ENCODE measurements at regions not wholly inside any gene's neighbourhood (a gene's known extent, or its start where the extent isn't known, plus 50 kb on each side); places are given as distances from the start of the nearest gene placed in this dataset.
A peak's percentile ranks its signal among the peaks of the same experiment; 100 is the strongest.

GRCh38 chr2:34102339-34102738 lies 503.2 kb upstream of the FAM98A start:
- ATAC-seq (no peak), DNase-seq (no peak)
- Mint-ChIP-seq H3K36me3 (ENCODE audit: low read depth) (no peaks in the 10 kb centered on the region), H3K4me1 (ENCODE audit: low read depth) (no peaks in the 10 kb centered on the region), H3K9me3 (ENCODE audit: insufficient read depth) (no peaks in the 10 kb centered on the region), H3K27me3 (ENCODE audit: low read depth) (no peaks in the 10 kb centered on the region), H3K27ac (no peak overlapping the region), H3K4me3 (no peak overlapping the region)
- ChIA-PET CTCF (no interaction called here), POLR2A (no interaction called here)

- Mint-ChIP-seq H3K27ac (no peak overlapping the region), H3K27me3 (ENCODE audit: low read depth) (no peaks in the 10 kb centered on the region), H3K4me1 (ENCODE audit: low read depth) (no peaks in the 10 kb centered on the region), H3K4me3 (no peak overlapping the region), H3K9me3 (ENCODE audit: insufficient read depth) (no peaks in the 10 kb centered on the region), H3K36me3 (ENCODE audit: low read depth) (no peaks in the 10 kb centered on the region)
- ChIA-PET POLR2A (no interaction called here), CTCF (no interaction called here)
- DNase-seq: no peak
- ATAC-seq: no peak
Observed at GRCh38 chr2:34099377-34099776, 500.3 kb upstream of the FAM98A start.

GRCh38 chr2:34098256-34098655 lies 499.2 kb upstream of the FAM98A start:
- Mint-ChIP-seq H3K36me3 (ENCODE audit: low read depth) (no peaks in the 10 kb centered on the region), H3K4me3 (no peak overlapping the region), H3K9me3 (ENCODE audit: insufficient read depth) (no peaks in the 10 kb centered on the region), H3K4me1 (ENCODE audit: low read depth) (no peaks in the 10 kb centered on the region), H3K27ac (no peak overlapping the region), H3K27me3 (ENCODE audit: low read depth) (no peaks in the 10 kb centered on the region)
- DNase-seq (no peak), ATAC-seq (no peak)
- POLR2A ChIA-PET: no interaction called here
- CTCF ChIA-PET: no interaction called here

- ChIA-PET POLR2A (no interaction called here), CTCF (interaction anchor here (0.6 to 1.1 kb wide), 2 partner anchors 165 to 1314 kb away, joined by 3 read pairs; no protein-coding TSS in a partner anchor)
- ATAC-seq: no peak
- DNase-seq: peak; percentile 55
- Mint-ChIP-seq H3K4me3 (no peak overlapping the region), H3K4me1 (ENCODE audit: low read depth) (no peaks in the 10 kb centered on the region), H3K36me3 (ENCODE audit: low read depth) (no peaks in the 10 kb centered on the region), H3K27me3 (ENCODE audit: low read depth) (no peaks in the 10 kb centered on the region), H3K27ac (no peak overlapping the region), H3K9me3 (ENCODE audit: insufficient read depth) (no peaks in the 10 kb centered on the region)
Observed at GRCh38 chr2:34096562-34097171, 497.6 kb upstream of the FAM98A start.

DNA sequence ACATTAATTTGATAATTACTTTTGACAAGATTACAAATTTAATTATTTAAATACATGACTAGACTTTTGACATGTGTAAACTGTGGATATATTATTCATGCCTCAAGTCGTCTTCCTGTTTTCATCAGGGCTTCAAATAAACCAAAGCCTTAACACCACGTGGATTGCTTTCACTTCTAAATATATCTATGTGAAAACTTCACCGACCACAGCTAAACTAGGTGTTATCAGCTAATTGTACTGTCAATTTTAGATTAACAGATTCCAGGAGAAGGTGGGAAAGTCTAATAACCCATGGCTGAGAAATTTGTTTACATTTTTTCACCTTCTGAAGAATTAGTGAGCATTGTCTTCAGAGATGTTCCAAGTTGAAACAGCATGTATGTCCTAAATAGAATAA lies 494.7 kb upstream of the FAM98A start:
- no peaks in the 10 kb centered on the region for H3K4me1 Mint-ChIP-seq (ENCODE audit: low read depth)
- no peak overlapping the region for H3K27ac Mint-ChIP-seq
- no peaks in the 10 kb centered on the region for H3K9me3 Mint-ChIP-seq (ENCODE audit: insufficient read depth)
- ATAC-seq (no peak), DNase-seq (no peak)
- ChIA-PET CTCF (no interaction called here), POLR2A (no interaction called here)
- H3K27me3 Mint-ChIP-seq (ENCODE audit: low read depth): no peaks in the 10 kb centered on the region
- no peaks in the 10 kb centered on the region for H3K36me3 Mint-ChIP-seq (ENCODE audit: low read depth)
- H3K4me3 Mint-ChIP-seq: no peak overlapping the region

DNA sequence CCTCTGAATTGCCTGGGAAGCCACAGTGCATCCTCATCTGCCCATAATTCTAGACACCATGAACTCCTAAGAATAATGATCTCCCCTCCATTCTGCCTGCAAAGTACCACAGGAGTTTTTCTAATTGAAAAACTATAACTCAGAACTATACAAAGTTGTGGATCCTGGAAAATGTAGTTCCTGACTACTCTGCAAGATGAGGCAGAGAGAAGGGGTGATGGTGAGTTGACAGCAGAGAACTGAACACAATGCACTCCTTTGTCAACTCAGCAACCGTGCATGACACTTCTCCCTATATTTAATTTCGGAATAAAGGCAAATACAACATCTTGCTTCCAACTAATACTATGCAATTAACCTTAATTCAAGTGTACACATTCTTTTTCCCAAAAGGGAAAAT lies 471.1 kb upstream of the FAM98A start:
- Mint-ChIP-seq H3K27me3 (ENCODE audit: low read depth) (no peaks in the 10 kb centered on the region), H3K9me3 (ENCODE audit: insufficient read depth) (no peaks in the 10 kb centered on the region), H3K4me1 (ENCODE audit: low read depth) (no peaks in the 10 kb centered on the region), H3K36me3 (ENCODE audit: low read depth) (no peaks in the 10 kb centered on the region), H3K4me3 (no peak overlapping the region), H3K27ac (no peak overlapping the region)
- no peak for DNase-seq
- ChIA-PET POLR2A (no interaction called here), CTCF (no interaction called here)
- no peak for ATAC-seq

DNA sequence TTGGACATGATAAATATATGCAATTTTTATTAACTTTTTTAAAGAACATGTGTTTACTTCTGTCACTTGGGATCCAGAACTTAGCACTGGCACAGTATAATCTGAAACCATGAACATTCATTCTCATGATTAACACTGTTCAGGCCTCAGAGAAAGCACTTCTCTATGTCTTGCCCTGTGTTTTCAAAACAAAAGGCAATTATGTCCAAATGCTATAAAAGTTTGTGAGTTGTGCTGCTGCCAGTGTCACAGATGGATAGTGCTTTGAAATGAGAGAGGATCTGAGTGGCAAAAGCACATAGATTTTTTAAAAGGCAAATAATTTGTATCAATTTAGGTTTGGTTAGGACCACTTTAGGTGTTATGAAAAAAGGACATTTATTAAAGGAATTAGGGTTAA lies 470.5 kb upstream of the FAM98A start:
- Mint-ChIP-seq H3K36me3 (ENCODE audit: low read depth) (no peaks in the 10 kb centered on the region), H3K27me3 (ENCODE audit: low read depth) (no peaks in the 10 kb centered on the region), H3K27ac (no peak overlapping the region), H3K9me3 (ENCODE audit: insufficient read depth) (no peaks in the 10 kb centered on the region), H3K4me3 (no peak overlapping the region), H3K4me1 (ENCODE audit: low read depth) (no peaks in the 10 kb centered on the region)
- ATAC-seq: no peak
- ChIA-PET CTCF (no interaction called here), POLR2A (no interaction called here)
- no peak for DNase-seq

- ATAC-seq (no peak), DNase-seq (no peak)
- Mint-ChIP-seq H3K4me3 (no peak overlapping the region), H3K36me3 (ENCODE audit: low read depth) (no peaks in the 10 kb centered on the region), H3K27ac (no peak overlapping the region), H3K9me3 (ENCODE audit: insufficient read depth) (peaks cover 7% of the 10 kb centered on the region), H3K27me3 (ENCODE audit: low read depth) (no peaks in the 10 kb centered on the region), H3K4me1 (ENCODE audit: low read depth) (no peaks in the 10 kb centered on the region)
- CTCF ChIA-PET: no interaction called here
- POLR2A ChIA-PET: no interaction called here
Observed at GRCh38 chr2:34050413-34050812, 451.3 kb upstream of the FAM98A start.

DNA sequence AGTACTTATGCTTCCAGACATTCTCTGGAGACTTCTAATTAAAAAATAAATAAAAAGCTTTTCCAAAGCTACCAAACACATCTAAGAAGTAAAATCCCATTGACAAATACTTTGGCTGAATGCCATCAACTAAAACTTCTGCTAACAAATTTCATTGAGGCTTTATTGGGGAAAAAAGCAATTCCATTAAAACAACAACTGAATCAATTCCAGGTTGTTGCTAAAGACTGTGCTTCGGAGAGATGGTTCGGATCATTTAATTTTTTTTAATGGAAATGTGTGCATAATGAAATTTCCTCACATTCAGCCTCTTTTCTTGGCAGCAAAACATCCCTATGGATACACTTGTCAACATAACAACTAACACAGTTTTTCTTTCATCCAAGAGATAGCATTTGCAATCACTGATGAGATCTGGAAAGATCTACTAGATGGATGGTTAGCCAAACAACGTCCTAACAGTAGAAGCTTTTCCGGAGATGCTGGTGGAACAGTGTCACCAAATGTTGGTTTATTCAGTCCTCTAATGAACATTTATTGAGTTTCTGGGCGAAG lies 446.1 kb upstream of the FAM98A start:
- no peaks in the 10 kb centered on the region for H3K36me3 Mint-ChIP-seq (ENCODE audit: low read depth)
- ChIA-PET POLR2A (no interaction called here), CTCF (no interaction called here)
- no peaks in the 10 kb centered on the region for H3K27me3 Mint-ChIP-seq (ENCODE audit: low read depth)
- no peaks in the 10 kb centered on the region for H3K4me1 Mint-ChIP-seq (ENCODE audit: low read depth)
- no peak overlapping the region for H3K27ac Mint-ChIP-seq
- ATAC-seq (no peak), DNase-seq (no peak)
- no peak overlapping the region for H3K4me3 Mint-ChIP-seq
- H3K9me3 Mint-ChIP-seq (ENCODE audit: insufficient read depth): peaks cover 3% of the 10 kb centered on the region

DNA sequence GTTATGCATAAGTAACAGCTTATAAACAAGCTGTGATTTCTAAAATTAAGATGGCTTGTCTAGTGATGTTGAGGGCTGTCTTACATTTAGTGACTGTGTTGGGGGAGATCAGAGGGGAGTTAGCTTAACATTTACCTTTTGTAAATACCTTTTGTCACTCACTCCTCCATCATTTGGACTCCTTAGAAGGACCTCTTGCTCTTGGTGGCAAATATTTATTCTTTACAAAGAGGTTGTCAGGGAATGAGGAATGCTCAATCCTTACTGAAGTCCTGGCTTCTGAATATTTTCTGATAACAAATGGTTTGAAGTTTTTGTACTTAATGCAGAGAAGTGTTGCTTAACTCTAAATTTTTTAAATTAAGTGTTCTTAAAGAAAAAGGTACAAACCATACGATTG lies 438.8 kb upstream of the FAM98A start:
- DNase-seq (no peak), ATAC-seq (no peak)
- no peak overlapping the region for H3K27ac Mint-ChIP-seq
- no peaks in the 10 kb centered on the region for H3K9me3 Mint-ChIP-seq (ENCODE audit: insufficient read depth)
- no peaks in the 10 kb centered on the region for H3K4me1 Mint-ChIP-seq (ENCODE audit: low read depth)
- H3K27me3 Mint-ChIP-seq (ENCODE audit: low read depth): no peaks in the 10 kb centered on the region
- POLR2A ChIA-PET: no interaction called here
- no peaks in the 10 kb centered on the region for H3K36me3 Mint-ChIP-seq (ENCODE audit: low read depth)
- no peak overlapping the region for H3K4me3 Mint-ChIP-seq
- CTCF ChIA-PET: no interaction called here

DNA sequence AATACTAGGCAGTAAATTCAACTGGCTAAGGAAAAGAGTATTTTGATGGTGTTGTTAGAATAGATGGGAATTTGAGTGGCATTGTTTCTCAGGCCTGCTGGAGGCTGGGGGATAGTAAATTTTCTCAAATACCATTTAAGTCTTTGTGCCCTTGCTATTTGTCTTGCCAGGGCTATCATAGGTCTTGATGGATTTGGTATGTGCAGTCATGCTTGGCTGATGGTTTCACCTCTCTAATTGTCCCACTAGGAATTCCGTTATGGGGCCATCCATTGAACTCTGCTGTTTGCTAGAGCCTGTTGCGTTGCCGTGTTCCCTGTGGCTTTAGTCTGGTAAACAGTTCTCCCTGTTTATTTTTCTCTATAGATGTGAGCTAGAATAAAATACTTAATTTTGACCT lies 438.1 kb upstream of the FAM98A start:
- H3K36me3 Mint-ChIP-seq (ENCODE audit: low read depth): no peaks in the 10 kb centered on the region

GRCh38 chr2:34031097-34031496 lies 432.0 kb upstream of the FAM98A start:
- ChIA-PET CTCF (no interaction called here), POLR2A (no interaction called here)

More for the DNA sequence above, 438.1 kb upstream of the FAM98A start:
- DNase-seq (no peak), ATAC-seq (no peak)
- CTCF ChIA-PET: no interaction called here
- no peaks in the 10 kb centered on the region for H3K27me3 Mint-ChIP-seq (ENCODE audit: low read depth)
- H3K4me1 Mint-ChIP-seq (ENCODE audit: low read depth): no peaks in the 10 kb centered on the region
- POLR2A ChIA-PET: no interaction called here
- H3K4me3 Mint-ChIP-seq: no peak overlapping the region
- H3K9me3 Mint-ChIP-seq (ENCODE audit: insufficient read depth): no peaks in the 10 kb centered on the region
- H3K27ac Mint-ChIP-seq: no peak overlapping the region

DNA sequence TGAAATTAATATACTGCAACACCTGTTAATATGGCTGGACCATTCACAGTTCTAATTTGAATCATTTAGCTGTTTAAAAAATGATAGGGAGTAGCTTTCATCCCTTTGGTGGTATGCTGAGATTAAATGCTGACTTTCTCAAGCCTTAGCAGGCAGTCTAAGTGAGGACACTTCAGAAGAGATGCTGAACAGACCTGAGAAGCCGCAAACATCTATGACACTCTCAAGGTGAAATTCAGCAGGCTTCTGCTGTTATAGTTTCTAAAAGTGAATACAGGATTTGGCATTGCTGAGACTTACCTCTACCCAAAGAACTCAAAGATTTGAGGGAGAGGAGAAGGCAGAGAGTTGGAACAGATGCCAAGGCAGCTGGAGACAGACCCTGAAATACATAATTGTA lies 431.2 kb upstream of the FAM98A start:
- no peak overlapping the region for H3K4me3 Mint-ChIP-seq
- POLR2A ChIA-PET: no interaction called here
- ATAC-seq: no peak
- H3K9me3 Mint-ChIP-seq (ENCODE audit: insufficient read depth): peaks cover 12% of the 10 kb centered on the region
- H3K27me3 Mint-ChIP-seq (ENCODE audit: low read depth): no peaks in the 10 kb centered on the region
- CTCF ChIA-PET: no interaction called here
- no peaks in the 10 kb centered on the region for H3K36me3 Mint-ChIP-seq (ENCODE audit: low read depth)
- no peaks in the 10 kb centered on the region for H3K4me1 Mint-ChIP-seq (ENCODE audit: low read depth)
- no peak for DNase-seq
- H3K27ac Mint-ChIP-seq: no peak overlapping the region

More at GRCh38 chr2:34031097-34031496, 432.0 kb upstream of the FAM98A start:
- H3K27ac Mint-ChIP-seq: no peak overlapping the region
- DNase-seq (no peak), ATAC-seq (no peak)
- peaks cover 12% of the 10 kb centered on the region for H3K9me3 Mint-ChIP-seq (ENCODE audit: insufficient read depth)
- no peak overlapping the region for H3K4me3 Mint-ChIP-seq
- H3K27me3 Mint-ChIP-seq (ENCODE audit: low read depth): no peaks in the 10 kb centered on the region
- no peaks in the 10 kb centered on the region for H3K4me1 Mint-ChIP-seq (ENCODE audit: low read depth)
- H3K36me3 Mint-ChIP-seq (ENCODE audit: low read depth): no peaks in the 10 kb centered on the region

Data from activated CD8-positive, alpha-beta T cell treated with anti-CD3 and anti-CD28 coated beads, Interleukin-2, amount 10 ng/mL, durations not matched to agents 7 days and 5 days (primary cell).